Activated effector memory CD4-positive, alpha-beta T cell treated with Interleukin-2 at 50 U/mL for 16 hours (primary cell): ENCODE measurements at regions not wholly inside any gene's neighbourhood (a gene's known extent, or its start where the extent isn't known, plus 50 kb on each side); places are given as distances from the start of the nearest gene placed in this dataset.

Experiments used
- DNase-seq: peaks from one replicate; pipeline ENCODE4 v3.0.0-alpha.2; 2020

- DNase-seq = no peak
Measured at GRCh38 chr5:73306078-73306719, 133.2 kb downstream of the TMEM174 start.

DNA sequence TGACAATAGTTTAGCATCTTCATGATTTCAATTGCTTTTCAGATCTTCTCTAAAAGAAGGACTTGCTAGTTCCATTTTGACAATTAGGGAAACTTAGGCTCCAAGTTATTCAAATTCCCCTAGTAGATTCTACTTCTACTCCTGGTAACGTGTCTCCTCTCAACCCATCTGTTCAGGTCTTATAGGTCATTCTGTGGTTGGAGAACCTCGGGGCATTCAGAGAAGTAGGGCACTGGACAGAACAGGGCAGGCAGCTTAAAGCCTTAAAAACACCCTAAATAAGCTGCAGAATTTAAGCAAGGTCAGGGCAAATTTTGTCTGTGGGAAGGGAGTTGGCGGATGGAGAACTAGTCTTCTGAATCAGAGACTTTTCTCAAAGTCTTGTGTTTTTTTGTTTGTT is 132.4 kb downstream of the TMEM174 start:
- DNase-seq = no peak

GRCh38 chr5:73304381-73304780 is 131.4 kb downstream of the TMEM174 start:
- no peak for DNase-seq

- DNase-seq = no peak
Measured at GRCh38 chr5:73303148-73304079, 130.4 kb downstream of the TMEM174 start.

GRCh38 chr5:73302797-73303147 is 129.8 kb downstream of the TMEM174 start:
- no peak for DNase-seq

GRCh38 chr5:73301208-73301901 is 128.4 kb downstream of the TMEM174 start:
- no peak for DNase-seq

GRCh38 chr5:73300337-73301207 is 127.6 kb downstream of the TMEM174 start:
- no peak for DNase-seq

- no peak for DNase-seq
Measured at GRCh38 chr5:73299665-73300336, 126.8 kb downstream of the TMEM174 start.

GRCh38 chr5:73298772-73299630 is 126.0 kb downstream of the TMEM174 start:
- no peak for DNase-seq

- no peak for DNase-seq
Measured at GRCh38 chr5:73298251-73298771, 125.3 kb downstream of the TMEM174 start.

- DNase-seq = no peak
Measured at GRCh38 chr5:73297430-73297829, 124.4 kb downstream of the TMEM174 start.

DNA sequence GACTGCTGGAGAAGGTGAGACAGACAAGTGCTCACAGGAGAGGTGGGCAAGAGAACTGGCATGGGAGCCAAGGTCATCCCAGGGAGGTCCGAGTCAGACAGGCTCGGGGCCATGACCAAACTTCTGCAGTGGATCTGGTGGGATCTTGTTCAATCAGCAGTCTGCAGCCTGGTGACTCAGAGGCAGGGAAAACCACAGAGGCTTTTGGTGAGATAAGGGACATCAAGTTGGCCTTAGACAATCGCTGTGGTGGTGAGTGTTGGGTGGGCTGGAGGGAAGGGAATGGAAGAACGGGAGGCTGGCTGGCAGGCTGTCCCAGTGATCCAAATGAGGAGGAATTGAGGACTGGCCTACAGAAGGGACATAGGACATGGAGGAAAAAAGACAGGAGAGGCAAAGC is 123.8 kb downstream of the TMEM174 start:
- no peak for DNase-seq

DNA sequence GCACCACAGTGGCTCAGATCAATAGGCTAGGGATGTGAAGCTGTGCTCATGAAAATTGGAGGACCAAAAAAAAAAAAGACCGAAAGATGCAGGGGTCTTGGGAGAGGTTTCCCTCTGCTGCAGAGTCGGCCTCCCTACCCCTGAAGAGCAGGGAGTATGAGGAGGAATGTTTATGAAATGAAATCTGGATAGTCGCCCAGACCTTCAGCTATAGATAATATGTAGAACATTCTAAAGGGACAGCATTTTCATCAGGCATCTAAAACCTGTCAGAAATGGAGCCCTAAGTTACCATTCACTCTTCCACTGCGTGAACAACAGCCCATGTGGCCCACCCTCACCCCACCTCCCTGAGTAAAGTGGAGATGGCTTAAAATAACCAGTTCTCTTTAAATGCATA is 122.9 kb downstream of the TMEM174 start:
- no peak for DNase-seq

- no peak for DNase-seq
Measured at GRCh38 chr5:73295447-73295846, 122.5 kb downstream of the TMEM174 start.

DNA sequence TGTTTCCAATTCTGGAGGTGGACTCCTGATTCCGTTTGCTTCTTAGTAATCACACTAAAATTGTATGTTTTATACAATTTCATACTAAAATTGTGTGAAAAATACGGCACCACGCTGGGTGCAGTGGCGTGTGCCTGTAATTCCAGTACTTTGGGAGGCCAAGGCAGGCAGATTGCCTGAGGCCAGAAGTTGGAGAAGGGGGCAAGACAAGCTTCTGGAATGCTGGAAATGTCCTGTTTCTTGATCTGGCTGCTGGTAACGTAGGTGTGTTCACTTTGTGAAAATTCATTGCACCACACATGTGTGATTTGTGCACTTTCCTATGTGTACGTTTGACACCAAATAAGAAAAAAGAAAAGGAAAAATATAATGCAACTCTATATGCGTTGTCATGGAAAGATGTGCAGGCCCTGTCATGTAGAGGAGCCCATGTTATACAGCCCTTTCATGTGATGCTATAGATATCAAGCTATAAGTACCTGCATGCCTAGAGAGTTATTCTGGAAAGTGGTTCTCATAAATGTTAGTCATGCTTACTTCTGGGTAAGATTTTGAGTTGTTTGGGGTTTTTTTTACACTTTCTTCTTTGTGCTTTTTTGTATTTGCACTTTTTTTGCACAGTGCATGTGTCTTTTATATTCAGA is 119.9 kb downstream of the TMEM174 start:
- DNase-seq = no peak

- no peak for DNase-seq
Measured at GRCh38 chr5:73291873-73292272, 118.9 kb downstream of the TMEM174 start.

DNA sequence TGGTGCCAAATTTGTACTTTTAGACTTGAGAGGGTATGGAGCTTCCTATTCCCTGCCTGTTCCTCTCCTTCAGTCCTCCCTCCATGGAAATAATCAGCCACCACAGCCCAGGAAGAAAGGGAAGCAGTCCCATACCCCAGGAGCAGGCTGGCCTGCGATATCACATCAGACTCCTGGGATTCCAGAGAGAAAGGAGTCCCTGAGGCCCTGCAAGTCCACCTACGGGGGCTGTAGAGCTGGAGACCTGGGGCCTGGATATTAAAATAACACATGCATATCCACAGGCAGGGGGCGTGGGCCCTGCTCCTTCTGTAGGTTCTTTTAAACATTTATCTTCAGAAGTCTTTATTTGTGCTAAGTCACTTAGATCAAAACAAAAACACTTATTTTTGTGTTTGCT is 117.2 kb downstream of the TMEM174 start:
- DNase-seq = no peak

DNA sequence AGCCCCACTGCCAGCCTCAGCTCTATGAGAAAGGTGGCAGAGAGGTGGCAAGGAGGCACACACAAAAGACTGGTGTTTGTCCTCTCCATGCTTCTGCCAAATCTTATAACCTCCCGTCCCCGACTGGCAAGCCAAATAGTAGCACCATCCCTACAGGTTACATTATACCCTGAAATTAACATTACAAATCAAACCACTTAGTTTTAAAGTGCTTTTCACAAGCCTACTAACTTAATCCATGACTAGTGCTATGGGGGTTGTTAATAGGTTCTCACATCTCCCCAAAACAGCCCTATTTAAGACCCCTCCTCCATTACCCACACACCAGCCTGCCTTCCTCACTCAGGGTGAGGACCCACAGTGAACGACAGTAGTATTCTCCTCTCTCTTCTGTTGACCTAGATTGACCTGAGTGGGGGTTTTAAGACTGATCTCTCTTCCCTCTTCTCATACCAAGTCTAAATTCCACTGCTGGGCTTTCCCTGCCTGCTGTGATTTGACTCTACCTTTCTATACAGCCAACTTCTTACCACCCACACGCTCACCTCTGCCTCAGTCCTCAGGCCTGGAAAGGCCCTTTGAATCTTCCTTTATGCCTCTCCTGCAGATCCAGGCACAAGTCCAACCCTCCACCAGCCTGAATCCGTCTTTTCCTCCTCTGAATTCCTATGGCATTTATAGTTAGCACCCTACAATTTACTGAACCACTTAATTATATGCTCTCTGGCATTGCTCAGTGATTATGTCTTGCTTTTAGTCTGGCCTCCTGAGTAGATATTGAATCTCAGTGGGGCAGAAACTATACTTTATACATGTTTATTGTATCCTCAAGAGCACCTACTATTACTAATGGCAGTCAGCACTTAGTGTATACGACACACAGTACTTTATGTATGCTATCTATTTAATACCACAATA is 116.1 kb downstream of the TMEM174 start:
- DNase-seq = no peak

DNA sequence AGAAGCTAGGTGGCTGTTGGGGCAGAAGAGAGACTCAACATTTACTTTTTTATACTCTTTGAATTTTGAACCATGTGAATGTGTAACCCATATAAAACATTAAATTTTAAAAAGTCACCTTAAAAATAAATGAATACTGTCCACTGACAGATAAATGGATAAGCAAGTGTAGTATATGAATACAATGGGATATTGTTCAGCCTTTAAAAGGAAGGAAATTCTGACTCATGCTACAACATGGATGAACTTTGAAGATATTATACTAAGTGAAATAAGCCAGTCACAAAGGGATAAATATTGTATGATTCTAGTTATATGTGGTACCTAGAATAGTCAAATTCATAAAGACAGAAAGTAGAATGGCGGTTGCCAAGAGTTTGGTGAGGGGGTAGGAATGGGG is 113.9 kb downstream of the TMEM174 start:
- no peak for DNase-seq
